Neural progenitor cell (in vitro differentiated cells): ENCODE measurements at regions not wholly inside any gene's neighbourhood (a gene's known extent, or its start where the extent isn't known, plus 50 kb on each side); places are given as distances from the start of the nearest gene placed in this dataset.
"Not testable (repeated sequence)": the region's sequence is repeated elsewhere in the genome, so short reads cannot be mapped to it uniquely, and the experiment has no call there.

Source experiments
- DNase-seq: peaks from one replicate; pipeline ENCODE4 v3.0.0-alpha.2; 2016; ENCODE audit warnings: low spot score
- H2AFZ ChIP-seq: fragments of 200-600 bp; sonication (generic); replicated peaks from 2 replicates; pipeline ENCODE4 v1.6.1; 2016; ENCODE audit warnings: antibody characterized with exemption
- H3F3A ChIP-seq: fragments of 200-600 bp; sonication (generic); 2 replicates; pipeline ENCODE4 v1.6.1; 2016; ENCODE audit warnings: antibody characterized with exemption, low read depth
- H3K27ac ChIP-seq: fragments of 200-600 bp; sonication (generic); 2 replicates; pipeline ENCODE4 v1.5.1; 2016; ENCODE audit warnings: mild to moderate bottlenecking
- H3K27me3 ChIP-seq: fragments of 200-600 bp; sonication (generic); 2 replicates; pipeline ENCODE4 v1.6.1; 2016; ENCODE audit warnings: mild to moderate bottlenecking, moderate library complexity
- H3K36me3 ChIP-seq: fragments of 200-600 bp; sonication (generic); 2 replicates; pipeline ENCODE4 v1.5.1; 2016
- H3K4me1 ChIP-seq: fragments of 200-600 bp; sonication (generic); 2 replicates; pipeline ENCODE4 v1.6.1; 2016; ENCODE audit warnings: mixed run types
- H3K4me2 ChIP-seq: fragments of 200-600 bp; sonication (generic); 2 replicates; pipeline ENCODE4 v1.6.1; 2016
- H3K4me3 ChIP-seq: fragments of 200-600 bp; sonication (generic); 2 replicates; pipeline ENCODE4 v1.5.1; 2016
- H3K79me2 ChIP-seq: fragments of 200-600 bp; sonication (generic); 2 replicates; pipeline ENCODE4 v1.6.1; 2016; ENCODE audit warnings: low read depth
- H3K9ac ChIP-seq: fragments of 200-600 bp; sonication (generic); 2 replicates; pipeline ENCODE4 v1.6.1; 2016
- H3K9me3 ChIP-seq: fragments of 200-600 bp; sonication (generic); 2 replicates; pipeline ENCODE4 v1.5.1; 2016; ENCODE audit warnings: low read depth
- H4K20me1 ChIP-seq: fragments of 200-600 bp; sonication (generic); 2 replicates; pipeline ENCODE4 v1.6.1; 2016; ENCODE audit warnings: low read depth
- H3K27ac Mint-ChIP-seq: 3 replicates; pipeline ENCODE4 v1.8.0; 2021; ENCODE audit warnings: mixed read lengths
- H3K27me3 Mint-ChIP-seq: 2 replicates; pipeline ENCODE4 v1.8.0; 2022; ENCODE audit warnings: low read depth, mild to moderate bottlenecking, inconsistent platforms, moderate library complexity, mixed read lengths; ENCODE audit not compliant: insufficient read depth
- H3K36me3 Mint-ChIP-seq: 3 replicates; pipeline ENCODE4 v1.8.0; 2021; ENCODE audit warnings: mixed read lengths
- H3K4me1 Mint-ChIP-seq: 3 replicates; pipeline ENCODE4 v1.8.0; 2021; ENCODE audit warnings: mixed read lengths
- H3K4me3 Mint-ChIP-seq: 3 replicates; pipeline ENCODE4 v1.8.0; 2021; ENCODE audit warnings: mild to moderate bottlenecking, moderate library complexity, mixed read lengths
- H3K9me3 Mint-ChIP-seq: 3 replicates; pipeline ENCODE4 v1.8.0; 2020; ENCODE audit warnings: mixed read lengths

DNA sequence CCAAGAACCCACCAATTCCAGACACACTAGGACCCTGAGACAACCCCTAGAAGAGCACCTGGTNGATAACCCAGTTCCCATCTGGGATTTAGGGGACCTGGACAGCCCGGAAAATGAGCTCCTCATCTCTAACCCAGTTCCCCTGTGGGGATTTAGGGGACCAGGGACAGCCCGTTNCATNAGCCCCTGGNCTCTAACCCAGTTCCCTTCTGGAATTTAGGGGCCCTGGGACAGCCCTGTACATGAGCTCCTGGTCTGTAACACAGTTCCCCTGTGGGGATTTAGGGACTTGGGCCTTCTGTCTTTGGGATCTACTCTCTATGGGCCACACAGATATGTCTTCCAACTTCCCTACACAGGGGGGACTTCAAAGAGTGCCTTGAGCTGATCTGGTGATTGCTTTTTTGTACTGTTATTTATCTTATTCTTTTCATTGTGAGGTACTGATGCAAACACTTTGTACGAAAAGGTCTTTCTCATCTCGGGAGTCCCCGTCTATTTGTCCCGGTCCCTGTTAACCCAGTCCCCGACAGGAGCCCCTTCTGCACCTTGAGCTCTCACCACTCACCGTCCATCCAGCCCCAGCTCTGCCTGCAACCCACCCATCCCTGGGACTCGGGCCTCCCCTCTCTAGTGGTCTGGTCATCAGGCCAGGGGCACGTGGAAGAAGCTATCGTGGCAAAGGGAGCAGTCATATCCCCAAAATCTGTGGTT is 58.2 kb upstream of the PLCXD1 start:
- not testable (repeated sequence) for H3K36me3 ChIP-seq, H3K27ac ChIP-seq, H2AFZ ChIP-seq, H3K36me3 Mint-ChIP-seq, H3K9ac ChIP-seq, H3K79me2 ChIP-seq, H3K9me3 ChIP-seq, DNase-seq, H3F3A ChIP-seq, H3K4me1 Mint-ChIP-seq, H3K4me1 ChIP-seq, H3K27me3 ChIP-seq, H3K27ac Mint-ChIP-seq, H4K20me1 ChIP-seq, H3K27me3 Mint-ChIP-seq, H3K4me3 ChIP-seq, H3K4me2 ChIP-seq, H3K9me3 Mint-ChIP-seq, H3K4me3 Mint-ChIP-seq

DNA sequence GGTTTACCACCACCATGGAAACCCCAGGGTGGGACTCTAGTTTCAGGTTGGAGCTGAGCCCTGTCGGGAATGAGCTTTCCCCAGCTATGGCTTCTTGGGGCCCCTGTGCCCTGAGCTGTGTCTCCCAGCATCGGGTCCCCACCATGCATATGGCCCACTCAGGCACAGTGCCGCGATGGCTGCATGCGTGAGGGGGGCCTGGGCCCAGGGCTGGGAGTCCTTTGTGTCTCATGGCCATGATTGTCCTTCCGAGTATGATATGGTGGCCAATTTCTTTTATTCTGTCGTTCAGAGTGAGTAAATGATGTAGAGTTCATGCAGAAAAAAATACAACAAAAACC is 57.7 kb upstream of the PLCXD1 start:
- not testable (repeated sequence) for DNase-seq, H3F3A ChIP-seq, H3K9me3 ChIP-seq, H3K36me3 Mint-ChIP-seq, H3K9me3 Mint-ChIP-seq, H3K27ac Mint-ChIP-seq, H3K27ac ChIP-seq, H3K9ac ChIP-seq, H4K20me1 ChIP-seq, H3K4me1 Mint-ChIP-seq, H3K4me2 ChIP-seq, H3K4me3 Mint-ChIP-seq, H3K4me3 ChIP-seq, H3K36me3 ChIP-seq, H3K27me3 Mint-ChIP-seq, H3K79me2 ChIP-seq, H2AFZ ChIP-seq, H3K27me3 ChIP-seq, H3K4me1 ChIP-seq

DNA sequence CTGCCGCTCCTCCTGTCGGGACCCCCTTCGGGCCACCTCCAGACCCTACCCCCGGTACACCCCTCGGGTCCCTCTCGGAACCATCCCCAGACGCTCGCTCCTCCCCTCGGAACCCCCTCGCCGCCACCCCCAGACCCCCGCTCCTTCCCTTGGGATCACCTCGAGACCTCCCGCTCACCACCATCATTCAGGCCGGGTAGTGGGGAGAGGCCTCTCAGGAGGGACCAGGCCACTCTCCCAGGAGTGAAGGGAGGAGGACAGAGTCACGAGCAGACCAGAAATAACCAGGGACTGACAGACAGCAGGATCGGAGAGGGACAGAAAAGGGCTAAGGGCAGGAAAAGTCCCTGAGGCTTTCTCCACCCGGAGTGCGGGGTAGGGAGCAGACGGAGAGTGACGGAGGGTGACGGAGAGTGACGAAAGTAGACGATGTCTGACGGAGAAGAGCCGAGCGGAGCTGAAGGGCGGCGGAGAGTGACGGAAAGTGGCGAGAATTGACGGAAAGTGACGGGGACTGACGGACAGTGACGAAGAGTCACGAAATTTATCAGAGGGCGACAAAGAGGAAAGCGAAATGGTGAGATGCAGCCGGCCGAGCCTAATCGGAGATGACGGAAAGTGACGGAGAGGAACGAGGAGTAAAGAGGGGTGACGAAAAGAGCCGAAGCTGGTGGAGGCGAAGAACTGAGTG is 54.6 kb upstream of the PLCXD1 start:
- not testable (repeated sequence) for H3K27ac Mint-ChIP-seq, H3K27me3 Mint-ChIP-seq, H3K27ac ChIP-seq, H3K79me2 ChIP-seq, H2AFZ ChIP-seq, H3K4me1 ChIP-seq, H3F3A ChIP-seq, H3K9me3 ChIP-seq, H3K9me3 Mint-ChIP-seq, H4K20me1 ChIP-seq, H3K36me3 Mint-ChIP-seq, H3K36me3 ChIP-seq, H3K4me1 Mint-ChIP-seq, H3K27me3 ChIP-seq, H3K9ac ChIP-seq
- peak overlapping the region; percentile 46 for H3K4me3 ChIP-seq
- peak; percentile 37 for DNase-seq
- H3K4me3 Mint-ChIP-seq: peak overlapping the region; percentile 80
- H3K4me2 ChIP-seq: peak overlapping the region; percentile 67

DNA sequence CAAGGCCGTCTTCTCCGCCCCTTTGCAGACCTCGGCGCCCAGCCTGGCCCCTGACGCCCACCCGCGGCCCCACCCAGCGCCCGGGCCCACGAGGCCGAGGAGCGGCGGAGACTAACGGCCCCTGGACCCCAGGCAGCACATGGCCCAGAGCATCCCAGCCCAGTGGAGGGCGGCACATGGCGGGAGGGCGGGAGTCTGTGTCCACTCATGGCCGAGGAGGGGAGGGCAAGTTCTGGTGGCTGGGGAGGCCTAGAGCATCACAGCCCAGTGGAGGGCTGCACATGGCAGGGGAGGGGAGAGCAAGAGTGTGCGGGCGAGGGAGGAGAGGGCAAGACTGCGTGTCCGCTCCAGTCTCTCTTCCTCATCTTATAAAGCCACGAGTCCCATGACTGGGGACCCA is 53.8 kb upstream of the PLCXD1 start:
- not testable (repeated sequence) for H3K36me3 ChIP-seq, H3K79me2 ChIP-seq, H3F3A ChIP-seq, H3K4me3 ChIP-seq, H3K4me1 Mint-ChIP-seq, H4K20me1 ChIP-seq, H3K9me3 Mint-ChIP-seq, H3K4me1 ChIP-seq, H3K27me3 Mint-ChIP-seq, H3K4me2 ChIP-seq, H3K27ac ChIP-seq, H3K27ac Mint-ChIP-seq, H3K9me3 ChIP-seq, H3K27me3 ChIP-seq, H3K9ac ChIP-seq, H3K36me3 Mint-ChIP-seq, H3K4me3 Mint-ChIP-seq, H2AFZ ChIP-seq, DNase-seq
